ENCODE measurements at regions not wholly inside any gene's neighbourhood (a gene's known extent, or its start where the extent isn't known, plus 50 kb on each side); places are given as distances from the start of the nearest gene placed in this dataset.

DNA sequence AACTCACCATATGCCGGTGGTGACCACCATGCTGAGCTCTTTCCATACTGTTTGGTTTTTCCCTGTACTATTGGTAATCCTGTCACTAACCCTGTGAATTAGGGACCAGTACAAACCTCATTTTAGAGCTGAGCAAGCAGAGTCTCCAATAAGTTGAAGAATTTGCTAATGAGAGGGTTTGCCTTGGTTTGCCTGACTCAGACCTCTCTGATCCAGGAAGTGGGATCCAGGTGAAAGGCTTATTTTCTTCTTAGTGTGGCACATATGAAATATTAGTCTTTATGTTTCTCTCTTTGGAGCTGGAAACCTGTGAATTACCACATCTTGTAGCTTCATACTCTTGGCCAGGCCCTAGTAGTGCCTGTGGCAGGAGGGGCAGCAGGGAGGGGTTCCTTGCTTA lies 114.1 kb upstream of the IGFBP3 start:
- no peak for DNase-seq
- intact Hi-C loops (cut with DNase I): no loop called here
- ATAC-seq: no peak
- Histone ChIP-seq H3K36me3 (no peaks in the 10 kb centered on the region), H3K4me3 (no peak overlapping the region), H3K27ac (no peak overlapping the region), H3K27me3 (peaks cover 0 to 4% (median 0%) of the 10 kb centered on the region in 7 donors), H3K9me3 (no peaks in the 10 kb centered on the region), H3K4me1 (peaks cover 0 to 27% (median 4%) of the 10 kb centered on the region in 9 donors)
- whole genome bisulfite sequencing, 2 donors: 94 to 97% methylated on average over 1 of the region's 1 CpG
- TF ChIP-seq, protein P1, sequence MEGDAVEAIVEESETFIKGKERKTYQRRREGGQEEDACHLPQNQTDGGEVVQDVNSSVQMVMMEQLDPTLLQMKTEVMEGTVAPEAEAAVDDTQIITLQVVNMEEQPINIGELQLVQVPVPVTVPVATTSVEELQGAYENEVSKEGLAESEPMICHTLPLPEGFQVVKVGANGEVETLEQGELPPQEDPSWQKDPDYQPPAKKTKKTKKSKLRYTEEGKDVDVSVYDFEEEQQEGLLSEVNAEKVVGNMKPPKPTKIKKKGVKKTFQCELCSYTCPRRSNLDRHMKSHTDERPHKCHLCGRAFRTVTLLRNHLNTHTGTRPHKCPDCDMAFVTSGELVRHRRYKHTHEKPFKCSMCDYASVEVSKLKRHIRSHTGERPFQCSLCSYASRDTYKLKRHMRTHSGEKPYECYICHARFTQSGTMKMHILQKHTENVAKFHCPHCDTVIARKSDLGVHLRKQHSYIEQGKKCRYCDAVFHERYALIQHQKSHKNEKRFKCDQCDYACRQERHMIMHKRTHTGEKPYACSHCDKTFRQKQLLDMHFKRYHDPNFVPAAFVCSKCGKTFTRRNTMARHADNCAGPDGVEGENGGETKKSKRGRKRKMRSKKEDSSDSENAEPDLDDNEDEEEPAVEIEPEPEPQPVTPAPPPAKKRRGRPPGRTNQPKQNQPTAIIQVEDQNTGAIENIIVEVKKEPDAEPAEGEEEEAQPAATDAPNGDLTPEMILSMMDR (IDR thresholded peaks at IDR 0.05): no peak

DNA sequence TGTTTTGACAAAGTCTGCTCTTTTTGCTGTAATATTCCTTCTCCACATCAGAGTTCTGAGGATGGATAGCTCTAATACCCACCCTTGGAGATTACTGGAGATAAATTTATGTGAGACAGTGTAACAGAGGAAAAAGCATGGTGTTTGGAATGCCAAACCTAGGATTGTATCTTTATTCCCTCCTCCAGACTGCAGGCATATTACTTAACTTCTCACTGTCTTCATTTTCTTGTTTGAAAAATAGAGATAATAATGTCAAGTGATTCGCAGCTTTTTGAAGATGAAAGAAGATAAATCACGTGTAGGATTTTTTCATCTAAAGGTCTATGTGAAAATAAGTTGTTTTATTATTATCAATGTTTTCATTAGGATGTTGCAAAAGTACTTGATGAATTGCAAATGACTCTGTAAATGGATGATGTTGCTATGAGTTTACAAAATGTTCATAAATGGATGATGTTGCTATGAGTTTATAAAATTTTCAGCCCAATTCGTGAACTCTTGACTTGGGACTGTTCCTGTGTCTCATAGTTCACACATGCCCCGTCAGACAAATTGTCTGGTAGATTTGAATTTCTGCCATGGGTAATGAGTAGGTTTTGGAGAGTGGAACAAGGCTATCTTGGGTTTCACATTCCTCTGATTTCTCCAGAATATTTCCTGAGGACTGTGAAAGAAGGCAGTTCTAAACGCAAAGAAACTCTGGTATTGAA lies 113.1 kb upstream of the IGFBP3 start:
- ATAC-seq (peak in 3 of 8 donors; percentile 16 to 56 (median 39)), DNase-seq (no peak)
- WGBS, 2 donors: 46% methylated on average over 5 of the region's 5 CpGs
- Histone ChIP-seq H3K27me3 (peaks cover 0 to 4% (median 0%) of the 10 kb centered on the region in 7 donors), H3K4me3 (no peak overlapping the region), H3K27ac (peak overlapping the region in 1 of 10 donors; percentile 22), H3K4me1 (peaks cover 0 to 27% (median 4%) of the 10 kb centered on the region in 9 donors), H3K9me3 (no peaks in the 10 kb centered on the region), H3K36me3 (no peaks in the 10 kb centered on the region)
- intact Hi-C loops (cut with DNase I): no loop called here
- TF ChIP-seq, protein P1 (IDR thresholded peaks at IDR 0.05): no peak

DNA sequence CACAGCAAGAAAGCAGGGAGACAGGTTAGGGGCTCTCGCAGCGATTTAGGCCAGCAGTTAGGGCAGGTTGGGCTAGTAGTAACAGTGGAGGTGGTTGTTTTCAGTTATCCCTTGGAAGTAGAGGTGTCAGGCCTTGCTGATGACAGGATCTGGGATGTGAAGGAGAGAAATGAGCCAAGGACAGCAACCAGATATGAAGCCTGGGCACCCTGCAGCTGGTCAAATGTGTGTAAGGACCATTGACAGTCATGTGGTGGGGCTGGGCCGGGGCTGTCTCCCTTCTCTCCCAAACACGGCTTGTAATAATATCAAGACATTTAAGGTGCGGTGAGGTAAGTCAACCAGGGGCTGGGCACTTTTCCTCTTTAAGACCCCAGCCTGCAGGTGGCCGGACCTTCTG lies 112.5 kb upstream of the IGFBP3 start:
- 64 to 72% methylated on average over 6 of the region's 6 CpGs for WGBS, 2 donors
- peak in 1 of 2 donors; percentile 14 for DNase-seq
- H3K9me3 ChIP-seq: no peaks in the 10 kb centered on the region
- no peak overlapping the region for H3K4me3 ChIP-seq
- peak overlapping the region in 1 of 10 donors; percentile 22 for H3K27ac ChIP-seq
- H3K27me3 ChIP-seq: peaks cover 0 to 2% (median 0%) of the 10 kb centered on the region in 7 donors
- H3K36me3 ChIP-seq: no peaks in the 10 kb centered on the region
- peaks cover 0 to 27% (median 4%) of the 10 kb centered on the region in 9 donors for H3K4me1 ChIP-seq
- intact Hi-C loops (cut with DNase I): no loop called here
- ATAC-seq: peak; percentile 61 to 97 (median 83)
- TF ChIP-seq, protein P1 (IDR thresholded peaks at IDR 0.05): no peak

DNA sequence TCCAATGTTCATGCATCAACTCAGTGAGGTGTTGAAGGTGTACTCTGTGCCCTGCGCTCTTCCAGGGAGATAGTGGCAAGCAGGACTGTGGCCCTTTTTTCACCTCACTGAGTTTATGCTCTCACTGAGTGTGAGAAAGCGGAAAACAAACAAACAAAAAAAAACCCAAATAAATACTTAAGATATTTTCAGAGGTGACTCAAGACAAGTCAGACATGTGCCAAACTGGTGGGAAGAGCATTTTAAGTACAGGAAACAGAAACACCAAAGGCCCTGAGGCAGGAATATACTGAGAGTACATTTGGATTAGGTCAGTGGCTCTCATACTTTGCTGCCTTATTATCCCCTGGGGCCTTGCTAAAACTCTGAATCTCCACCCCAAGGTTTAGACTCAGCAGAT lies 111.9 kb upstream of the IGFBP3 start:
- no peaks in the 10 kb centered on the region for H3K27me3 ChIP-seq
- H3K4me1 ChIP-seq: peaks cover 0 to 27% (median 4%) of the 10 kb centered on the region in 9 donors
- ATAC-seq (peak in 1 of 8 donors; percentile 8), DNase-seq (no peak)
- WGBS, 2 donors: 87 to 95% methylated on average over 2 of the region's 2 CpGs
- H3K4me3 ChIP-seq: no peak overlapping the region
- no peaks in the 10 kb centered on the region for H3K36me3 ChIP-seq
- TF ChIP-seq, protein P1 (IDR thresholded peaks at IDR 0.05): no peak
- no peak overlapping the region for H3K27ac ChIP-seq
- intact Hi-C loops (cut with DNase I): no loop called here
- no peaks in the 10 kb centered on the region for H3K9me3 ChIP-seq
